Activated T-helper 2 cell treated with anti-CD3 and anti-CD28 coated beads, Interferon-gamma antibody, Interleukin-2, Interleukin-4, amounts not matched to agents 10 μg/mL and 5 μg/mL and 100 μg/mL, durations not matched to agents 14 hours and 24 hours and 36 hours (primary cell): ENCODE measurements at regions not wholly inside any gene's neighbourhood (a gene's known extent, or its start where the extent isn't known, plus 50 kb on each side); places are given as distances from the start of the nearest gene placed in this dataset.

Experiments
- DNase-seq: peaks from one replicate; pipeline ENCODE4 v3.0.0; 2021; ENCODE audit warnings: low spot score
- H3K27ac Mint-ChIP-seq: one replicate; pipeline ENCODE4 v1.8.0; 2021; ENCODE audit warnings: mixed read lengths
- H3K27me3 Mint-ChIP-seq: one replicate; pipeline ENCODE4 v1.8.0; 2021; ENCODE audit warnings: low read depth, mixed read lengths
- H3K36me3 Mint-ChIP-seq: one replicate; pipeline ENCODE4 v1.8.0; 2021; ENCODE audit warnings: low read depth, mixed read lengths
- H3K4me1 Mint-ChIP-seq: one replicate; pipeline ENCODE4 v1.8.0; 2021; ENCODE audit warnings: low read depth, mixed read lengths
- H3K4me3 Mint-ChIP-seq: one replicate; pipeline ENCODE4 v1.8.0; 2021; ENCODE audit warnings: low read depth, mild to moderate bottlenecking, moderate library complexity, mixed read lengths
- H3K9me3 Mint-ChIP-seq: one replicate; pipeline ENCODE4 v1.8.0; 2021; ENCODE audit warnings: mixed read lengths
- intact Hi-C: fragments of 100-400 bp; cut with micrococcal nuclease; formaldehyde crosslinking; loops from one replicate; pipeline ENCODE4 v1.15.1; 2023

DNA sequence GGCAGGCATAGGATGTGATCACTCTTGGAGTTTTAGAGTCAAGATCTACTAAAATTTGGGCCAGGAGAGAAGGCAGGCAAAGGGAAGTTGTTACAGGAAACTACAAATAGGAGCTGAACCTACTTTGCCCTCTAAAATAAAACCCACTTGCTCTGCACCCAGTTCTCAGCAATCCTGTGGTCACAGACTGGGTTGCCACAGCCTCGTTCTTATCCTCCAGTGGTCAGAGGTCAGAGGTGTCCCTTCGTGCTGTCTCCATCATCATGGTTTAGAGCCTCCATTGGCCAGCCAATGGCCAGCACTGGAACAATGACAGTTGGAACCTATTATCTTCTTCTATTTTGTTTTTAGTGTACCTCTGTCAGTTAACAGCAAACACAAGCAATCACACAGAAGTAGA, 90.7 kb upstream of the TNP1 start:
- H3K4me1 Mint-ChIP-seq: no peaks in the 10 kb centered on the region
- H3K27me3 Mint-ChIP-seq: peaks cover 12% of the 10 kb centered on the region
- H3K9me3 Mint-ChIP-seq: no peaks in the 10 kb centered on the region
- H3K4me3 Mint-ChIP-seq: no peak overlapping the region
- H3K36me3 Mint-ChIP-seq: no peaks in the 10 kb centered on the region
- no peak for DNase-seq
- intact Hi-C loops: no loop called here
- no peak overlapping the region for H3K27ac Mint-ChIP-seq

DNA sequence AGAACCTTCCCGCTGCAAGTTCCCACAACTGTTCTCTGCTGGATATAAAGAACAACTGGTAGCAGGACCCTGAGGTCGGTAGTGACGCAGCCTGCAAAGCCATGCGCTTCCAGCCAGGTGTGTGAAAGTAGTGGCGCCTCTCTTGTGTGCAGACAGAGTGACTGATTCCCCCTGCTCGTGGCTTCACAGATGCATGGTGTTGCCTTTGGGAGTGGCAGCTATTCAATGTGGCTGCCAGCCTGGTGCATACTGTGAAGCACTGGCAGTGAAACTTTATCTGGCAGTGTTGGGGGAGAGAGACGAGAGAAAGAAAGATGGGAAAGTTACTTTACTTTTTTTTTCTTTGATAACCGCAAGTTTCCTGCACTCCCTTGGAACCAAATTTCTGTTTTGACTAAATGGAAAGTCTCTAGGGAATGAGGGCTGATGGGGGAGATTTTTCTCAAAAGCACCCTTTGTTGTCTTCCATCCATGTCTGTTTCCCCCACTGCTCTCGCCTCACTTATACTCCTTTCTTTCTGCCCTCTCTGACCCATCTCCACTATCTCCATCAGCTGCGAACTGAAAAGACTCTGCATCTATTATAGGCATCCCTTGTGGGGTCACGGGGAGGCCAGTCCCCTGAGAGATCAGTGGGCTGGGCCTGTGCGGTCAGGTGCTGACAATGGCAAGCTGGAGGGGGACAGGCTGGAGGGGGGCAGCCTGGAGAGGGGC, 90.0 kb upstream of the TNP1 start:
- H3K36me3 Mint-ChIP-seq: no peaks in the 10 kb centered on the region
- H3K27me3 Mint-ChIP-seq: peaks cover 12% of the 10 kb centered on the region
- DNase-seq: no peak
- no peaks in the 10 kb centered on the region for H3K9me3 Mint-ChIP-seq
- no peak overlapping the region for H3K27ac Mint-ChIP-seq
- H3K4me1 Mint-ChIP-seq: no peaks in the 10 kb centered on the region
- no peak overlapping the region for H3K4me3 Mint-ChIP-seq
- intact Hi-C loops: no loop called here

DNA sequence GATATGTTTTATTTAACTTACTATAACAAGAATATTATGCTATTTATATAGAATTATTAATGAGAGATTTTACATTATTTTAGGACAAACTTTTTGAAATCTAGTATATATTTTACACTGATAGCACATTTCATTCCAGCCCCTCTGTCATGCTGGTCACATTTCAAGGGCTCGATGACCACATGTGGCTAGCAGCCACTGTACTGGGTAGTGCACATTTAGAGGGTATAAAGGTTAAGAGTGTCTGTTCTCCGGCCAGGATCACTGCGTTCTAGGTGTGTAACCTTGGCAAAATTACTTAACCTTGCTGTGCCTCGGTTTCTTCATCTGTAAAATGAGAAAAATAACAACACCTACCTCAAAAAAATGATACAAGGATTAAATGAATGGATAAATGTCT, 87.2 kb upstream of the TNP1 start:
- Mint-ChIP-seq H3K27ac (no peak overlapping the region), H3K36me3 (no peaks in the 10 kb centered on the region), H3K4me3 (no peak overlapping the region), H3K9me3 (no peaks in the 10 kb centered on the region), H3K4me1 (no peaks in the 10 kb centered on the region), H3K27me3 (peaks cover under 1% of the 10 kb centered on the region)
- DNase-seq: no peak
- intact Hi-C loops: no loop called here

- no peak for DNase-seq
- Mint-ChIP-seq H3K9me3 (peaks cover 4% of the 10 kb centered on the region), H3K4me3 (no peak overlapping the region), H3K27ac (no peak overlapping the region), H3K4me1 (no peaks in the 10 kb centered on the region), H3K27me3 (no peaks in the 10 kb centered on the region), H3K36me3 (no peaks in the 10 kb centered on the region)
- intact Hi-C loops: no loop called here
These were observed 84.9 kb upstream of the TNP1 start for GRCh38 chr2:216944733-216945132.

DNA sequence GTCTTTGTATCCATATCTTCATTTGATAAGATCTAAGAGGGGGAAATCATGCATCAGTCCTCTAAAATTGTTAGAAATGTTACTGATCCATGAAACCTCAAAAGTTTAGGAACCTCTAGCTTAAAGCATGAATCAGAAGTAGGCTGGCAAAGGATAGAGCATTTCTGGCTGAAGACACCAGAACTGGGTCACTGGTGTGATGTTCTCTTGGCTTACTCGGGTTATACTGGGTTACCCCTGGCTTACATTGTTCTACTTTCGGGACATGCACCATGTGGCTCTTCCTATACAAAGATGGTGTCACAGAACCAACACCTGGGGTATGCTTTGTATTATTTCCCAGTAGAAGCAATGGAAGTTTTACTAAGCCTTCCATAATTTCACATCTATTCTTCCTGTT, 83.2 kb upstream of the TNP1 start:
- H3K27me3 Mint-ChIP-seq: no peaks in the 10 kb centered on the region
- H3K36me3 Mint-ChIP-seq: no peaks in the 10 kb centered on the region
- H3K4me3 Mint-ChIP-seq: no peak overlapping the region
- H3K9me3 Mint-ChIP-seq: peaks cover 4% of the 10 kb centered on the region
- no peaks in the 10 kb centered on the region for H3K4me1 Mint-ChIP-seq
- no peak overlapping the region for H3K27ac Mint-ChIP-seq
- no peak for DNase-seq
- intact Hi-C loops: no loop called here

- Mint-ChIP-seq H3K4me1 (no peaks in the 10 kb centered on the region), H3K9me3 (peaks cover 4% of the 10 kb centered on the region), H3K36me3 (no peaks in the 10 kb centered on the region), H3K27ac (no peak overlapping the region), H3K4me3 (no peak overlapping the region), H3K27me3 (no peaks in the 10 kb centered on the region)
- intact Hi-C loops: no loop called here
- DNase-seq: no peak
These were observed 82.6 kb upstream of the TNP1 start for GRCh38 chr2:216942465-216942864.

GRCh38 chr2:216942016-216942415, 82.2 kb upstream of the TNP1 start:
- H3K27me3 Mint-ChIP-seq: no peaks in the 10 kb centered on the region
- H3K4me1 Mint-ChIP-seq: no peaks in the 10 kb centered on the region
- no peak overlapping the region for H3K27ac Mint-ChIP-seq
- no peak for DNase-seq
- H3K36me3 Mint-ChIP-seq: no peaks in the 10 kb centered on the region
- H3K4me3 Mint-ChIP-seq: no peak overlapping the region
- intact Hi-C loops: no loop called here
- peaks cover 4% of the 10 kb centered on the region for H3K9me3 Mint-ChIP-seq

DNA sequence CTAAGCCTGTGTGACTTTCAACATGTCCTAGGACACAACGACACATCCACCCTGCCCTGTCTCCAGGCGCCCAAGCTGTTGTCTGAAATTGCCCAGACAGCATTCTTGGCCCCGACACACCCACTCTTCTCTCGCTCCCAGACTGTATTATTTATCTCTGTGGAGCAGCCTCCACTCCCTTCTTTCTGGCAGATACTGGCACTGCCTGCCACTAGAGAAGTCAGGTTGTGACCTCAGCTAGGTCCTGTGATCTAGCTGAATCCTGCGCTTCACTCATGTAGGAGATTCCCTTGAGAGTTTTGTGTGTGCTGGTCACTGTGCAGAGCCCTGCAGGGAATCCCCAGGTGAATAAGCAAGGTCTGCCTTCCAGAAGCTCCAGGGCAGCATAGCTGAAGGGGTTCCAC, 77.1 kb upstream of the TNP1 start:
- Mint-ChIP-seq H3K4me3 (no peak overlapping the region), H3K4me1 (no peaks in the 10 kb centered on the region), H3K36me3 (no peaks in the 10 kb centered on the region), H3K27ac (no peak overlapping the region), H3K27me3 (peaks cover 2% of the 10 kb centered on the region), H3K9me3 (peaks cover 4% of the 10 kb centered on the region)
- intact Hi-C loops: no loop called here
- DNase-seq: no peak

DNA sequence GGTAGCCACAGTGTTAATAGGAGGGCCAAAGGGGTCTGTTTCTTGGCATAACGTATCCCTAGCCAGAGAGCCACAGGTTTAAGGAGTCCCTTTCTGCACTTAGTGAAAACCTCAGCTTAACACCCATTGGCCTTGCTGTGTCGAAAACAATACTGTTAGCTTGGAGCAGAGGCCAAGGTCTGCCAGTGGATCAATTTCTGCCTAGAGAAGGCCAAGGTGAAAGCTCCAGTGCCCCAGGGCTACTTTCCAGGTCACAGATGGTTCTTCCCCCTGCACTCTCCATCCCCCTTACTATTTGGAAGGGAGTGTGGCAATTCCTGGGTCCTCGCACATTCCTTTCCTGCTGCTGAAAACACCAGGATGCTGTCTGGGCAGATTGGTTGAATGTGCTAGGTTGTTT, 74.8 kb upstream of the TNP1 start:
- Mint-ChIP-seq H3K27me3 (peaks cover 2% of the 10 kb centered on the region), H3K27ac (no peak overlapping the region), H3K4me3 (no peak overlapping the region), H3K9me3 (no peaks in the 10 kb centered on the region), H3K36me3 (no peaks in the 10 kb centered on the region), H3K4me1 (no peaks in the 10 kb centered on the region)
- intact Hi-C loops: no loop called here
- DNase-seq: no peak

GRCh38 chr2:216934151-216934550, 74.3 kb upstream of the TNP1 start:
- H3K27ac Mint-ChIP-seq: no peak overlapping the region
- H3K9me3 Mint-ChIP-seq: no peaks in the 10 kb centered on the region
- peaks cover 2% of the 10 kb centered on the region for H3K27me3 Mint-ChIP-seq

GRCh38 chr2:216932863-216933548, 73.1 kb upstream of the TNP1 start:
- intact Hi-C loops: no loop called here

More at GRCh38 chr2:216934151-216934550, 74.3 kb upstream of the TNP1 start:
- intact Hi-C loops: no loop called here
- no peak overlapping the region for H3K4me3 Mint-ChIP-seq
- no peaks in the 10 kb centered on the region for H3K4me1 Mint-ChIP-seq
- DNase-seq: no peak
- no peaks in the 10 kb centered on the region for H3K36me3 Mint-ChIP-seq

DNA sequence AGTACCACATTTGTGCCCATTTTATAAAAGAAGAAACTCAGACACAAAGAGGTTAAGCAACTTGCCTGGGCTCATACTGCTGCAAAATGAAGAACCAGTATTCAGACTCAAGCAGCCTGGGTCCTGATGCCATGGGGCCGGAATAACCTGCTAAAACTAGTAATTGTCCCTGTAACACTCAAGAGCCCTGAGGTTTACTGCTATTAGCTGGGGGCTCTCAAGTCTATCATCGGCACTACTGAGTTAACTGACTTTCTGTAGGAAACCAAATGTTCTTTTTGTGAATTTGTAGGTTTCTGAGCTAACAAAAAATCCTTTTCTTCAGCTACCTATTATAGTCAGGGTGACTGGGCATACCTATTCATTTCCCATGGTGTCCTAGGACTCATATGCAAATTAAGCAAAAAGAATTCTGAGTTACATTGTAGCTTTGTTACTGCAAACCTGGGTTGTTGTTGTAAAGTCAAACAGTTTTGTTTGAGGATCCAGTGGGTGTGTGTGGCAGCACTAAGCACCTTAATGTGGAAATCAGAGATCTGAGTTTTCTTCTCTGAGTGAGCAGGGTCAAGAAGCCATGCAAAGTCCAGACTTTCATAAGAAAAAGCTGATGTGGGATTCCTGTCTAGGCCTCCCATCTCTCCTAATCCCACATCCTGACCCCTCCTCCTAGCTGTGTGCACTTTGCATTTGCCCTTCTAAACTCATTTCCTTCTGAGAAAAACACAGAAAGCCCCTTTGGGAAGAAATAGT, 72.4 kb upstream of the TNP1 start:
- no peaks in the 10 kb centered on the region for H3K4me1 Mint-ChIP-seq

More at GRCh38 chr2:216932863-216933548, 73.1 kb upstream of the TNP1 start:
- Mint-ChIP-seq H3K4me3 (no peak overlapping the region), H3K9me3 (no peaks in the 10 kb centered on the region), H3K27me3 (peaks cover 2% of the 10 kb centered on the region), H3K27ac (no peak overlapping the region), H3K36me3 (no peaks in the 10 kb centered on the region), H3K4me1 (no peaks in the 10 kb centered on the region)
- DNase-seq: no peak

DNA sequence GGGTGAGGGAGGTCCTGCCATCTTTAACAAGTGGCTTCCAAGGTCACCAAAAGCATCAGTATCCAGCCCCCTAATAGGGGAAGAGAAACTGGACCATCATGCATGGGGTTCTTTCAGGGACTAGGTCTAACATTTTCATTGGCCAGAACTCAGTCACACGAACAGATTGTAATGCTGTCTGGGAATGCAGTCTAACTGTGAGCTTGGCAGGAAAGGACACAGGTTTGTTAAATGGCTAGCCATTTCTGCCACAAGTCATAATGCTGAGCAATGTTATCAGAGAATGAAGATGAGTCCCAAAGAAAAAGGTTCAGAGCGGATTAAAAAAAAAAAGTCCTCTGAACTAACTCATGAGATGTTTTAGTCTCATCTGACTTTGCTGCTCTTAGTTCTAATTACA, 70.9 kb upstream of the TNP1 start:
- Mint-ChIP-seq H3K9me3 (no peaks in the 10 kb centered on the region), H3K4me3 (no peak overlapping the region), H3K4me1 (no peaks in the 10 kb centered on the region), H3K27me3 (no peaks in the 10 kb centered on the region), H3K27ac (no peak overlapping the region), H3K36me3 (no peaks in the 10 kb centered on the region)
- DNase-seq: no peak
- intact Hi-C loops: no loop called here

More for the DNA sequence above, 72.4 kb upstream of the TNP1 start:
- H3K27me3 Mint-ChIP-seq: peaks cover 2% of the 10 kb centered on the region
- H3K9me3 Mint-ChIP-seq: no peaks in the 10 kb centered on the region
- no peak overlapping the region for H3K27ac Mint-ChIP-seq
- no peak overlapping the region for H3K4me3 Mint-ChIP-seq
- no peaks in the 10 kb centered on the region for H3K36me3 Mint-ChIP-seq
- intact Hi-C loops: no loop called here
- DNase-seq: no peak
